Ovary (tissue), 3 donors: ENCODE measurements at regions not wholly inside any gene's neighbourhood (a gene's known extent, or its start where the extent isn't known, plus 50 kb on each side); places are given as distances from the start of the nearest gene placed in this dataset.

Experiments used
- POLR2A ChIP-seq: fragments of 450-650 bp; IDR thresholded peaks from one replicate; pipeline ENCODE4 v1.6.1; 2017; ENCODE audit warnings: antibody characterized with exemption, mild to moderate bottlenecking, moderate library complexity
- TF ChIP-seq, protein P1 (sequence below), 3 donors: fragments of 450-650 bp in 2 of 3; fragments of 200-600 bp in 1 of 3; IDR thresholded peaks; one replicate each; pipeline versions ENCODE4 v1.5.1 to v1.8.0; 2016 to 2022; ENCODE audit warnings: antibody characterized with exemption in 3 of 3, mild to moderate bottlenecking in 1 of 3
- donor health status: DM: no; HTN: no; CAD: no.

DNA sequence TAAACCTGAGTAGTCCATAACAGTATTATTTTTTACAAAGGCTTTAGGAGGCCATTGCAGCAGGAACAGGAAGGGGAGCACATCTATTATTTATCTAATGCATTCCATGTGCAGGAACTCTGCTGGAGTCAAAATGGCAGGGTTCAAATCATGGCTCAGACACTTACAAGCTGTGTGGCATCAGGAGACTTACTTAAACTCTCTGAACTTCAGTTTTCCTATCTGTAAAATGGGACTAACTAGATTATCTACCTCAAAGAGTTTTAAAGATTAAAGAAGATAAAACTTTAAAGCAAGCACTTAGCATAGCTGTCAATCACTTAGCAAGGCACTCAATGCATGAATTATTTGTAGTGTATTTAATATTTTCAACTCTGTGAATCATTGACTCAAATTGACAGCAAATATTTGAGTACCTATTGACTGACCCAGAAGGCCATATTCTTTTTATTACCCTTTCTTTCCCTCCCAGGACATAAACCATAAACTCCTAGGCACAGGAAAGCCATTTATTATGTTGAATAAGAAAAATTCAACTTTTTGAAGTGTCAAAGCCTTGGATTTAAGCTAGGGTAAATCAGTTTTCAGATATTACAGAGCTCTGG, 115.8 kb upstream of the FAM204A start:
- no peak for TF ChIP-seq POLR2A
- TF ChIP-seq, protein P1, sequence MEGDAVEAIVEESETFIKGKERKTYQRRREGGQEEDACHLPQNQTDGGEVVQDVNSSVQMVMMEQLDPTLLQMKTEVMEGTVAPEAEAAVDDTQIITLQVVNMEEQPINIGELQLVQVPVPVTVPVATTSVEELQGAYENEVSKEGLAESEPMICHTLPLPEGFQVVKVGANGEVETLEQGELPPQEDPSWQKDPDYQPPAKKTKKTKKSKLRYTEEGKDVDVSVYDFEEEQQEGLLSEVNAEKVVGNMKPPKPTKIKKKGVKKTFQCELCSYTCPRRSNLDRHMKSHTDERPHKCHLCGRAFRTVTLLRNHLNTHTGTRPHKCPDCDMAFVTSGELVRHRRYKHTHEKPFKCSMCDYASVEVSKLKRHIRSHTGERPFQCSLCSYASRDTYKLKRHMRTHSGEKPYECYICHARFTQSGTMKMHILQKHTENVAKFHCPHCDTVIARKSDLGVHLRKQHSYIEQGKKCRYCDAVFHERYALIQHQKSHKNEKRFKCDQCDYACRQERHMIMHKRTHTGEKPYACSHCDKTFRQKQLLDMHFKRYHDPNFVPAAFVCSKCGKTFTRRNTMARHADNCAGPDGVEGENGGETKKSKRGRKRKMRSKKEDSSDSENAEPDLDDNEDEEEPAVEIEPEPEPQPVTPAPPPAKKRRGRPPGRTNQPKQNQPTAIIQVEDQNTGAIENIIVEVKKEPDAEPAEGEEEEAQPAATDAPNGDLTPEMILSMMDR (IDR thresholded peaks at IDR 0.05) = no peak
